ENCODE measurements at regions not wholly inside any gene's neighbourhood (a gene's known extent, or its start where the extent isn't known, plus 50 kb on each side); places are given as distances from the start of the nearest gene placed in this dataset.

DNA sequence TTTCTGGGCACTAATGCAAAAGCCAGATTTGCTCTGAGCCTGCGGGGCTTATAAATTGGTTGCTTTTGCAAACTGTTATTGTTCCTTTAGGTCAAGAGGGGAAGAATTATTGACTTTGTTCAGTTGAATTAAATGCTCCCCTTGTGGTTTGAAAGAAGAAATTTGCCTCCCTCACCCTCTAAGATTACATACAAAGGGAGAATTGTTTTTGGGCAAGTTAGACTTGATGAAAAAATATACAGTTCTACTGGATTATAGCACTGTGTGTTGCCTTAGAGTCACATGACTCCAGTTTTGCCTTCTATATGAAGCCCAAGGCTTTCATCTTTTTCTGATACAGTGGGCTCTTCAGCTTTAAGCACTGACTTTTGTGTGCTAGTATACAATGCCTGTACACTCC lies 1265.8 kb upstream of the LRRTM3 start (continued):
- TF ChIP-seq EZH2 (IDR thresholded peaks at IDR 0.05; ENCODE audit: low read depth, unreplicated experiment): no peak
- TF ChIP-seq, protein P1, sequence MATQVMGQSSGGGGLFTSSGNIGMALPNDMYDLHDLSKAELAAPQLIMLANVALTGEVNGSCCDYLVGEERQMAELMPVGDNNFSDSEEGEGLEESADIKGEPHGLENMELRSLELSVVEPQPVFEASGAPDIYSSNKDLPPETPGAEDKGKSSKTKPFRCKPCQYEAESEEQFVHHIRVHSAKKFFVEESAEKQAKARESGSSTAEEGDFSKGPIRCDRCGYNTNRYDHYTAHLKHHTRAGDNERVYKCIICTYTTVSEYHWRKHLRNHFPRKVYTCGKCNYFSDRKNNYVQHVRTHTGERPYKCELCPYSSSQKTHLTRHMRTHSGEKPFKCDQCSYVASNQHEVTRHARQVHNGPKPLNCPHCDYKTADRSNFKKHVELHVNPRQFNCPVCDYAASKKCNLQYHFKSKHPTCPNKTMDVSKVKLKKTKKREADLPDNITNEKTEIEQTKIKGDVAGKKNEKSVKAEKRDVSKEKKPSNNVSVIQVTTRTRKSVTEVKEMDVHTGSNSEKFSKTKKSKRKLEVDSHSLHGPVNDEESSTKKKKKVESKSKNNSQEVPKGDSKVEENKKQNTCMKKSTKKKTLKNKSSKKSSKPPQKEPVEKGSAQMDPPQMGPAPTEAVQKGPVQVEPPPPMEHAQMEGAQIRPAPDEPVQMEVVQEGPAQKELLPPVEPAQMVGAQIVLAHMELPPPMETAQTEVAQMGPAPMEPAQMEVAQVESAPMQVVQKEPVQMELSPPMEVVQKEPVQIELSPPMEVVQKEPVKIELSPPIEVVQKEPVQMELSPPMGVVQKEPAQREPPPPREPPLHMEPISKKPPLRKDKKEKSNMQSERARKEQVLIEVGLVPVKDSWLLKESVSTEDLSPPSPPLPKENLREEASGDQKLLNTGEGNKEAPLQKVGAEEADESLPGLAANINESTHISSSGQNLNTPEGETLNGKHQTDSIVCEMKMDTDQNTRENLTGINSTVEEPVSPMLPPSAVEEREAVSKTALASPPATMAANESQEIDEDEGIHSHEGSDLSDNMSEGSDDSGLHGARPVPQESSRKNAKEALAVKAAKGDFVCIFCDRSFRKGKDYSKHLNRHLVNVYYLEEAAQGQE (IDR thresholded peaks at IDR 0.05; ENCODE audit: unreplicated experiment): no peak

DNA sequence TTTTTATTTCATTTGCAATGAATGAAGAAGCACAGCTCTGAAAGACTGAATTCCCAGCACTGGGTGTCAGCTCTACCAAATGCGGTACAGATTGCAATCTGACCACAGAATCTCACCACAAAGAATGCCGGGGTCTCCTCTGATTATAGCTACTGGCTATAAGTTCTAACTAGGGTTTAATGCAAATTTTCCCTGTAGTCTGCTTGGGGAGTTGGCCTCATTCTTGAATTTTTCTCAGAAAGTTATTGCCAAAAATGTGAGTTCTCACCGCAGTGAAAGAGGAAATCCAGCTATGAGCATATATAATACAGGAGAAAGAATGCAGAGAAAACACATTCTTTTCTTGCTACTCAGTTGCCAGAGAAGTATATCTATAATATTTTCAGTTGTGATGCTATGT lies 1255.7 kb upstream of the LRRTM3 start:
- peaks cover 15% of the 10 kb centered on the region for H3K36me3 Mint-ChIP-seq (ENCODE audit: low read depth)
- Histone ChIP-seq H3K36me3 (ENCODE audit: insufficient read depth) (no peaks in the 10 kb centered on the region; the same call in 1 of the 2 replicates), H4K20me1 (replicated peaks; ENCODE audit: insufficient read depth) (no peaks in the 10 kb centered on the region), H3K4me2 (no peak overlapping the region), H3K4me1 (ENCODE audit: insufficient read depth) (no peaks in the 10 kb centered on the region), H3K79me2 (replicated peaks; ENCODE audit: insufficient read depth) (no peaks in the 10 kb centered on the region), H3F3A (replicated peaks; ENCODE audit: low read depth) (no peaks in the 10 kb centered on the region), H2AFZ (no peak overlapping the region), H3K9me2 (ENCODE audit: insufficient read depth) (0 out of 2 replicates have a peak, but pooled peaks cover 12% of the 10 kb centered on the region), H3K27me3 (ENCODE audit: insufficient read depth) (no peaks in the 10 kb centered on the region), H3K4me3 (no peak overlapping the region), H3K27ac (ENCODE audit: low read depth) (no peak overlapping the region)
- no peak overlapping the region for H3K4me3 Mint-ChIP-seq
- no peak for DNase-seq (ENCODE audit: low spot score)
- H3K27me3 Mint-ChIP-seq (ENCODE audit: insufficient read depth, low read depth, poor library complexity): no peaks in the 10 kb centered on the region
- no peak for ATAC-seq
- no peaks in the 10 kb centered on the region for H3K4me1 Mint-ChIP-seq
- H3K27ac Mint-ChIP-seq: no peak overlapping the region
- peaks cover 14% of the 10 kb centered on the region for H3K9me3 Mint-ChIP-seq
- TF ChIP-seq, protein P1 (IDR thresholded peaks at IDR 0.05; ENCODE audit: unreplicated experiment): no peak
- TF ChIP-seq, protein P2, sequence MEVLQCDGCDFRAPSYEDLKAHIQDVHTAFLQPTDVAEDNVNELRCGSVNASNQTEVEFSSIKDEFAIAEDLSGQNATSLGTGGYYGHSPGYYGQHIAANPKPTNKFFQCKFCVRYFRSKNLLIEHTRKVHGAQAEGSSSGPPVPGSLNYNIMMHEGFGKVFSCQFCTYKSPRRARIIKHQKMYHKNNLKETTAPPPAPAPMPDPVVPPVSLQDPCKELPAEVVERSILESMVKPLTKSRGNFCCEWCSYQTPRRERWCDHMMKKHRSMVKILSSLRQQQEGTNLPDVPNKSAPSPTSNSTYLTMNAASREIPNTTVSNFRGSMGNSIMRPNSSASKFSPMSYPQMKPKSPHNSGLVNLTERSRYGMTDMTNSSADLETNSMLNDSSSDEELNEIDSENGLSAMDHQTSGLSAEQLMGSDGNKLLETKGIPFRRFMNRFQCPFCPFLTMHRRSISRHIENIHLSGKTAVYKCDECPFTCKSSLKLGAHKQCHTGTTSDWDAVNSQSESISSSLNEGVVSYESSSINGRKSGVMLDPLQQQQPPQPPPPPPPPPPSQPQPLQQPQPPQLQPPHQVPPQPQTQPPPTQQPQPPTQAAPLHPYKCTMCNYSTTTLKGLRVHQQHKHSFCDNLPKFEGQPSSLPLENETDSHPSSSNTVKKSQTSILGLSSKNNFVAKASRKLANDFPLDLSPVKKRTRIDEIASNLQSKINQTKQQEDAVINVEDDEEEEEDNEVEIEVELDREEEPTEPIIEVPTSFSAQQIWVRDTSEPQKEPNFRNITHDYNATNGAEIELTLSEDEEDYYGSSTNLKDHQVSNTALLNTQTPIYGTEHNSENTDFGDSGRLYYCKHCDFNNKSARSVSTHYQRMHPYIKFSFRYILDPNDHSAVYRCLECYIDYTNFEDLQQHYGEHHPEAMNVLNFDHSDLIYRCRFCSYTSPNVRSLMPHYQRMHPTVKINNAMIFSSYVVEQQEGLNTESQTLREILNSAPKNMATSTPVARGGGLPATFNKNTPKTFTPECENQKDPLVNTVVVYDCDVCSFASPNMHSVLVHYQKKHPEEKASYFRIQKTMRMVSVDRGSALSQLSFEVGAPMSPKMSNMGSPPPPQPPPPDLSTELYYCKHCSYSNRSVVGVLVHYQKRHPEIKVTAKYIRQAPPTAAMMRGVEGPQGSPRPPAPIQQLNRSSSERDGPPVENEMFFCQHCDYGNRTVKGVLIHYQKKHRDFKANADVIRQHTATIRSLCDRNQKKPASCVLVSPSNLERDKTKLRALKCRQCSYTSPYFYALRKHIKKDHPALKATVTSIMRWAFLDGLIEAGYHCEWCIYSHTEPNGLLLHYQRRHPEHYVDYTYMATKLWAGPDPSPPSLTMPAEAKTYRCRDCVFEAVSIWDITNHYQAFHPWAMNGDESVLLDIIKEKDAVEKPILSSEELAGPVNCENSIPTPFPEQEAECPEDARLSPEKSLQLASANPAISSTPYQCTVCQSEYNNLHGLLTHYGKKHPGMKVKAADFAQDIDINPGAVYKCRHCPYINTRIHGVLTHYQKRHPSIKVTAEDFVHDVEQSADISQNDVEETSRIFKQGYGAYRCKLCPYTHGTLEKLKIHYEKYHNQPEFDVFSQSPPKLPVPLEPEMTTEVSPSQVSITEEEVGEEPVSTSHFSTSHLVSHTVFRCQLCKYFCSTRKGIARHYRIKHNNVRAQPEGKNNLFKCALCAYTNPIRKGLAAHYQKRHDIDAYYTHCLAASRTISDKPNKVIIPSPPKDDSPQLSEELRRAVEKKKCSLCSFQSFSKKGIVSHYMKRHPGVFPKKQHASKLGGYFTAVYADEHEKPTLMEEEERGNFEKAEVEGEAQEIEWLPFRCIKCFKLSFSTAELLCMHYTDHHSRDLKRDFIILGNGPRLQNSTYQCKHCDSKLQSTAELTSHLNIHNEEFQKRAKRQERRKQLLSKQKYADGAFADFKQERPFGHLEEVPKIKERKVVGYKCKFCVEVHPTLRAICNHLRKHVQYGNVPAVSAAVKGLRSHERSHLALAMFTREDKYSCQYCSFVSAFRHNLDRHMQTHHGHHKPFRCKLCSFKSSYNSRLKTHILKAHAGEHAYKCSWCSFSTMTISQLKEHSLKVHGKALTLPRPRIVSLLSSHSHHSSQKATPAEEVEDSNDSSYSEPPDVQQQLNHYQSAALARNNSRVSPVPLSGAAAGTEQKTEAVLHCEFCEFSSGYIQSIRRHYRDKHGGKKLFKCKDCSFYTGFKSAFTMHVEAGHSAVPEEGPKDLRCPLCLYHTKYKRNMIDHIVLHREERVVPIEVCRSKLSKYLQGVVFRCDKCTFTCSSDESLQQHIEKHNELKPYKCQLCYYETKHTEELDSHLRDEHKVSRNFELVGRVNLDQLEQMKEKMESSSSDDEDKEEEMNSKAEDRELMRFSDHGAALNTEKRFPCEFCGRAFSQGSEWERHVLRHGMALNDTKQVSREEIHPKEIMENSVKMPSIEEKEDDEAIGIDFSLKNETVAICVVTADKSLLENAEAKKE (CRISPR knock-in tag; IDR thresholded peaks at IDR 0.05): no peak
- TF ChIP-seq NANOG (IDR thresholded peaks at IDR 0.05; ENCODE audit: borderline replicate concordance): no peak
- TF ChIP-seq ZNF331 (CRISPR knock-in tag; IDR thresholded peaks at IDR 0.05; ENCODE audit: low read depth): no peak
- no peak for TF ChIP-seq EZH2phosphoT487 (IDR thresholded peaks at IDR 0.05; ENCODE audit: unreplicated experiment)
- no peak for TF ChIP-seq EZH2 (IDR thresholded peaks at IDR 0.05; ENCODE audit: low read depth, unreplicated experiment)
- TF ChIP-seq ZNF114 (CRISPR knock-in tag; IDR thresholded peaks at IDR 0.05): no peak
- TF ChIP-seq POLR2AphosphoS5 (IDR thresholded peaks at IDR 0.05; ENCODE audit: low read depth): no peak
- TF ChIP-seq STAT1 (IDR thresholded peaks at IDR 0.05; ENCODE audit: unreplicated experiment): no peak
- TF ChIP-seq, protein P3, sequence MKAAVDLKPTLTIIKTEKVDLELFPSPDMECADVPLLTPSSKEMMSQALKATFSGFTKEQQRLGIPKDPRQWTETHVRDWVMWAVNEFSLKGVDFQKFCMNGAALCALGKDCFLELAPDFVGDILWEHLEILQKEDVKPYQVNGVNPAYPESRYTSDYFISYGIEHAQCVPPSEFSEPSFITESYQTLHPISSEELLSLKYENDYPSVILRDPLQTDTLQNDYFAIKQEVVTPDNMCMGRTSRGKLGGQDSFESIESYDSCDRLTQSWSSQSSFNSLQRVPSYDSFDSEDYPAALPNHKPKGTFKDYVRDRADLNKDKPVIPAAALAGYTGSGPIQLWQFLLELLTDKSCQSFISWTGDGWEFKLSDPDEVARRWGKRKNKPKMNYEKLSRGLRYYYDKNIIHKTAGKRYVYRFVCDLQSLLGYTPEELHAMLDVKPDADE (IDR thresholded peaks at IDR 0.05): no peak
